Activated T-helper 1 cell treated with anti-CD3 and anti-CD28 coated beads, Interleukin-2, amount 50 U/mL, for 16 hours (primary cell): ENCODE measurements at regions not wholly inside any gene's neighbourhood (a gene's known extent, or its start where the extent isn't known, plus 50 kb on each side); places are given as distances from the start of the nearest gene placed in this dataset.
"Not testable (repeated sequence)": the region's sequence is repeated elsewhere in the genome, so short reads cannot be mapped to it uniquely, and the experiment has no call there.

Source experiments
- DNase-seq, 2 donors: peaks; one replicate each; pipeline ENCODE4 v3.0.0-alpha.2; 2020; ENCODE audit warnings: low read depth in 1 of 2, low spot score in 1 of 2

GRCh38 chr14:97137705-97138104 is 340.5 kb downstream of the VRK1 start:
- no peak for DNase-seq

- DNase-seq = no peak
Measured at GRCh38 chr14:97138801-97139200, 341.6 kb downstream of the VRK1 start.

GRCh38 chr14:97143011-97143410 is 345.8 kb downstream of the VRK1 start:
- DNase-seq = no peak

- no peak for DNase-seq
Measured at GRCh38 chr14:97143456-97143855, 346.3 kb downstream of the VRK1 start.

- not testable (repeated sequence) for DNase-seq
Measured at GRCh38 chr14:97148021-97148420, 350.8 kb downstream of the VRK1 start.

- no peak for DNase-seq
Measured at GRCh38 chr14:97149775-97150174, 352.6 kb downstream of the VRK1 start.

GRCh38 chr14:97153527-97153926 is 356.3 kb downstream of the VRK1 start:
- no peak for DNase-seq

- DNase-seq = no peak
Measured at GRCh38 chr14:97155320-97155719, 358.1 kb downstream of the VRK1 start.

- no peak for DNase-seq
Measured at GRCh38 chr14:97155814-97156213, 358.6 kb downstream of the VRK1 start.

- no peak for DNase-seq
Measured at GRCh38 chr14:97156705-97157104, 359.5 kb downstream of the VRK1 start.

- no peak for DNase-seq
Measured at GRCh38 chr14:97158102-97158501, 360.9 kb downstream of the VRK1 start.

- DNase-seq = no peak
Measured at GRCh38 chr14:97159124-97159523, 361.9 kb downstream of the VRK1 start.

GRCh38 chr14:97162621-97163020 is 365.4 kb downstream of the VRK1 start:
- no peak for DNase-seq

GRCh38 chr14:97164021-97164420 is 366.8 kb downstream of the VRK1 start:
- no peak for DNase-seq

GRCh38 chr14:97166497-97166896 is 369.3 kb downstream of the VRK1 start:
- DNase-seq = no peak

GRCh38 chr14:97167577-97167976 is 370.4 kb downstream of the VRK1 start:
- not testable (repeated sequence) for DNase-seq

- DNase-seq = no peak
Measured at GRCh38 chr14:97172644-97173043, 375.5 kb downstream of the VRK1 start.

- no peak for DNase-seq
Measured at GRCh38 chr14:97177016-97177415, 379.8 kb downstream of the VRK1 start.

- no peak for DNase-seq
Measured at GRCh38 chr14:97177635-97178034, 380.5 kb downstream of the VRK1 start.

- no peak for DNase-seq
Measured at GRCh38 chr14:97178781-97179180, 381.6 kb downstream of the VRK1 start.

- DNase-seq = no peak
Measured at GRCh38 chr14:97179573-97179972, 382.4 kb downstream of the VRK1 start.

- DNase-seq = no peak
Measured at GRCh38 chr14:97180304-97181200, 383.4 kb downstream of the VRK1 start.

GRCh38 chr14:97185186-97185585 is 388.0 kb downstream of the VRK1 start:
- no peak for DNase-seq
